Hepatocyte (in vitro differentiated cells): ENCODE measurements at regions not wholly inside any gene's neighbourhood (a gene's known extent, or its start where the extent isn't known, plus 50 kb on each side); places are given as distances from the start of the nearest gene placed in this dataset.

Experiments
- CTCF ChIP-seq: fragments of 200-600 bp; sonication (generic); IDR thresholded peaks from 2 replicates; pipeline ENCODE4 v1.5.1; 2016; ENCODE audit warnings: antibody characterized with exemption, mild to moderate bottlenecking; ENCODE audit not compliant: poor library complexity
- EZH2 ChIP-seq: fragments of 200-600 bp; sonication (generic); IDR thresholded peaks from 2 replicates; pipeline ENCODE4 v1.6.1; 2016; ENCODE audit warnings: antibody characterized with exemption, mild to moderate bottlenecking, borderline replicate concordance

GRCh38 chr22:48921411-48921903, 906.2 kb downstream of the BRD1 start:
- TF ChIP-seq CTCF (no peak), EZH2 (no peak)
